T47D (cell line): ENCODE measurements at regions not wholly inside any gene's neighbourhood (a gene's known extent, or its start where the extent isn't known, plus 50 kb on each side); places are given as distances from the start of the nearest gene placed in this dataset.

ENCODE experiments used
- DNase-seq, 2 experiments: peaks; one replicate each; pipeline versions ENCODE4 v3.0.0 to v3.0.0-alpha.2; 2011 to 2012; ENCODE audit warnings: low read depth in 1 of 2, low spot score in 1 of 2
- JUND ChIP-seq: IDR thresholded peaks from 2 replicates; pipeline ENCODE4 v1.6.1; 2012; ENCODE audit warnings: low read depth
- in situ Hi-C: cut with HindIII; loops from 2 replicates; pipeline ENCODE4 v1.10.0; 2016; ENCODE audit warnings: low sequenced_read_pairs, low pct_unique_long_range_greater_than_20kb

GRCh38 chr2:38438883-38439612, 62.0 kb upstream of the ATL2 start:
- TF ChIP-seq JUND = no peak
- no peak for DNase-seq
- in situ Hi-C loops = no loop called here

- no peak for TF ChIP-seq JUND
- in situ Hi-C loops = no loop called here
- DNase-seq = no peak
Measured at GRCh38 chr2:38438133-38438882, 61.2 kb upstream of the ATL2 start.

- DNase-seq = no peak
- TF ChIP-seq JUND = no peak
- in situ Hi-C loops = no loop called here
Measured at GRCh38 chr2:38436227-38436664, 59.2 kb upstream of the ATL2 start.

GRCh38 chr2:38435775-38436174, 58.7 kb upstream of the ATL2 start:
- DNase-seq = no peak
- TF ChIP-seq JUND = no peak
- in situ Hi-C loops = no loop called here

- in situ Hi-C loops = no loop called here
- no peak for DNase-seq
- no peak for TF ChIP-seq JUND
Measured at GRCh38 chr2:38434595-38434994, 57.5 kb upstream of the ATL2 start.

- in situ Hi-C loops = no loop called here
- no peak for TF ChIP-seq JUND
Measured at GRCh38 chr2:38433607-38433975, 56.5 kb upstream of the ATL2 start.

GRCh38 chr2:38432820-38433606, 55.9 kb upstream of the ATL2 start:
- in situ Hi-C loops = no loop called here
- DNase-seq = no peak
- no peak for TF ChIP-seq JUND

More at GRCh38 chr2:38433607-38433975, 56.5 kb upstream of the ATL2 start:
- no peak for DNase-seq

- DNase-seq = no peak
- in situ Hi-C loops = no loop called here
- TF ChIP-seq JUND = no peak
Measured at GRCh38 chr2:38430597-38431207, 53.6 kb upstream of the ATL2 start.

GRCh38 chr2:38430196-38430595, 53.1 kb upstream of the ATL2 start:
- no peak for TF ChIP-seq JUND
- in situ Hi-C loops = no loop called here
- DNase-seq = no peak

- in situ Hi-C loops = no loop called here
- TF ChIP-seq JUND = no peak
- DNase-seq = no peak
Measured at GRCh38 chr2:38427936-38428335, 50.9 kb upstream of the ATL2 start.

GRCh38 chr2:38427054-38427453, 50.0 kb upstream of the ATL2 start:
- DNase-seq = no peak
- in situ Hi-C loops = no loop called here

More at GRCh38 chr2:38427054-38427453, 50.0 kb upstream of the ATL2 start:
- TF ChIP-seq JUND = no peak
